ENCODE measurements at regions not wholly inside any gene's neighbourhood (a gene's known extent, or its start where the extent isn't known, plus 50 kb on each side); places are given as distances from the start of the nearest gene placed in this dataset.

DNA sequence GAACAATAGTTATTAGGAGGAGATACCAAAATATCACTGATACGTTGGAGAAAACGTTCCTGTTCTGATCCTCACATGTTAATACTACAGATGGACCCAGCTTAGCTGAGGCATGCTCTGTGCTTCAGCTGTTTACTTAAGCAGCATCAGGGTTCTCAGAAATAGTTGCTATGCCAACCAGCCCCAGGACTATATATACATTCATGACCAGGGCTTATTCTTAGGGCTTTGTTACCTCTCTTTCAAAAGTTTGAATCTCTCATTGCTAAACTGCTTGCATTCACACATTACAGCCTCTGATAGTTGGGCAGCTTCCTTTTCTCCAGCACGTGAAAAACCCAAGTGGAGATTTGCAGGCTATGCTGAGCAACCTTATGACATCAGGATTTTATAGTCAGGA, 800.4 kb downstream of the DIAPH3 start:
- Histone ChIP-seq H3K9me3 (replicated peaks; ENCODE audit: control insufficient read depth, insufficient read depth, low read length) (no peaks in the 10 kb centered on the region), H3K79me2 (ENCODE audit: control insufficient read depth, insufficient read depth, low read length) (no peaks in the 10 kb centered on the region), H3K9ac (ENCODE audit: control insufficient read depth, insufficient read depth, low read length) (no peak overlapping the region), H4K20me1 (ENCODE audit: control insufficient read depth, insufficient read depth) (no peaks in the 10 kb centered on the region), H2AFZ (ENCODE audit: control insufficient read depth, low read depth, low read length) (no peak overlapping the region), H3K4me2 (ENCODE audit: control insufficient read depth, insufficient read depth) (no peak overlapping the region), H3K4me1 (ENCODE audit: control insufficient read depth, insufficient read depth, low read length) (no peaks in the 10 kb centered on the region), H3K27me3 (replicated peaks in 1 of 2; ENCODE audit: control insufficient read depth in 2 of 2, insufficient read depth in 2 of 2, low read length in 1 of 2) (no peaks in the 10 kb centered on the region), H3K4me3 (no peak overlapping the region), H3K27ac (ENCODE audit: control insufficient read depth, insufficient read depth) (no peak overlapping the region), H3K36me3 (ENCODE audit: control insufficient read depth in 2 of 2, insufficient read depth in 2 of 2, low read length in 1 of 2) (no peaks in the 10 kb centered on the region)
- DNase-seq (ENCODE audit: low read depth, low spot score), result no peak
- ChIA-PET SMC1A (ENCODE audit: uncharacterized antibody, unreplicated experiment) (no interaction called here), CTCF (no interaction called here), RAD21 (ENCODE audit: unreplicated experiment) (interaction anchor here (1.0 to 1.3 kb wide), 2 partner anchors 20 to 28 kb away, joined by 3 read pairs; no protein-coding TSS in a partner anchor), POLR2A (no interaction called here)
- TF ChIP-seq USF2 (IDR thresholded peaks at IDR 0.05; ENCODE audit: borderline replicate concordance, low read depth, low read length) (no peak), NFIC (IDR thresholded peaks at IDR 0.05; ENCODE audit: low read depth, low read length) (no peak), NRF1 (conservative IDR thresholded peaks at IDR 0.05; ENCODE audit: low read depth, low read length) (no peak), RAD21 (IDR thresholded peaks at IDR 0.05; ENCODE audit: insufficient read depth, low read depth, low read length) (no peak), KDM1A (IDR thresholded peaks at IDR 0.05; ENCODE audit: borderline replicate concordance) (no peak)
- TF ChIP-seq, protein P1, sequence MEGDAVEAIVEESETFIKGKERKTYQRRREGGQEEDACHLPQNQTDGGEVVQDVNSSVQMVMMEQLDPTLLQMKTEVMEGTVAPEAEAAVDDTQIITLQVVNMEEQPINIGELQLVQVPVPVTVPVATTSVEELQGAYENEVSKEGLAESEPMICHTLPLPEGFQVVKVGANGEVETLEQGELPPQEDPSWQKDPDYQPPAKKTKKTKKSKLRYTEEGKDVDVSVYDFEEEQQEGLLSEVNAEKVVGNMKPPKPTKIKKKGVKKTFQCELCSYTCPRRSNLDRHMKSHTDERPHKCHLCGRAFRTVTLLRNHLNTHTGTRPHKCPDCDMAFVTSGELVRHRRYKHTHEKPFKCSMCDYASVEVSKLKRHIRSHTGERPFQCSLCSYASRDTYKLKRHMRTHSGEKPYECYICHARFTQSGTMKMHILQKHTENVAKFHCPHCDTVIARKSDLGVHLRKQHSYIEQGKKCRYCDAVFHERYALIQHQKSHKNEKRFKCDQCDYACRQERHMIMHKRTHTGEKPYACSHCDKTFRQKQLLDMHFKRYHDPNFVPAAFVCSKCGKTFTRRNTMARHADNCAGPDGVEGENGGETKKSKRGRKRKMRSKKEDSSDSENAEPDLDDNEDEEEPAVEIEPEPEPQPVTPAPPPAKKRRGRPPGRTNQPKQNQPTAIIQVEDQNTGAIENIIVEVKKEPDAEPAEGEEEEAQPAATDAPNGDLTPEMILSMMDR (IDR thresholded peaks at IDR 0.05 in 2 of 3, conservative IDR thresholded peaks at IDR 0.05 in 1 of 3; ENCODE audit: control insufficient read depth in 2 of 3, extremely low read depth in 1 of 3, insufficient read depth in 1 of 3, low read depth in 3 of 3, low read length in 3 of 3), result no peak
- FAIRE-seq, result no peak
- no peak for ATAC-seq
- 4% methylated on average over 3 of the region's 3 CpGs for WGBS (ENCODE audit: insufficient coverage, insufficient replicate concordance, low lambda C conversion rate, missing lambda C conversion rate)
- no TSS peak for BruUV-seq (replicated peaks)
- in situ Hi-C loops (cut with MboI) (no loop called here), intact Hi-C loops (cut with micrococcal nuclease; ENCODE audit: unreplicated experiment) (no loop called here)
